ENCODE measurements at regions not wholly inside any gene's neighbourhood (a gene's known extent, or its start where the extent isn't known, plus 50 kb on each side); places are given as distances from the start of the nearest gene placed in this dataset.

- no peak for DNase-seq
These were observed 144.1 kb upstream of the GIMD1 start for GRCh38 chr4:106512706-106513105.

GRCh38 chr4:106507440-106507839 is 138.9 kb upstream of the GIMD1 start:
- DNase-seq: no peak

GRCh38 chr4:106503116-106504050 is 134.8 kb upstream of the GIMD1 start:
- DNase-seq: no peak

GRCh38 chr4:106502106-106502699 is 133.6 kb upstream of the GIMD1 start:
- DNase-seq: peak; percentile 64

- DNase-seq: peak; percentile 27
These were observed 128.7 kb upstream of the GIMD1 start for GRCh38 chr4:106497271-106497670.

- no peak for DNase-seq
These were observed 127.5 kb upstream of the GIMD1 start for GRCh38 chr4:106496061-106496460.

- peak; percentile 55 for DNase-seq
These were observed 126.9 kb upstream of the GIMD1 start for GRCh38 chr4:106495476-106495875.

GRCh38 chr4:106494066-106494465 is 125.5 kb upstream of the GIMD1 start:
- DNase-seq: peak; percentile 88

- peak; percentile 24 for DNase-seq
These were observed 124.5 kb upstream of the GIMD1 start for GRCh38 chr4:106493086-106493485.

GRCh38 chr4:106486533-106486932 is 118.0 kb upstream of the GIMD1 start:
- no peak for DNase-seq

- no peak for DNase-seq
These were observed 113.2 kb upstream of the GIMD1 start for GRCh38 chr4:106481801-106482200.

GRCh38 chr4:106478152-106478551 is 109.6 kb upstream of the GIMD1 start:
- no peak for DNase-seq

- DNase-seq: no peak
These were observed 108.2 kb upstream of the GIMD1 start for GRCh38 chr4:106476741-106477140.

- DNase-seq: no peak
These were observed 104.9 kb upstream of the GIMD1 start for GRCh38 chr4:106473515-106473914.

- no peak for DNase-seq
These were observed 102.6 kb upstream of the GIMD1 start for GRCh38 chr4:106471151-106471550.

GRCh38 chr4:106463622-106464021 is 95.0 kb upstream of the GIMD1 start:
- no peak for DNase-seq

- DNase-seq: no peak
These were observed 86.0 kb upstream of the GIMD1 start for GRCh38 chr4:106454581-106454980.

- DNase-seq: no peak
These were observed 85.4 kb upstream of the GIMD1 start for GRCh38 chr4:106454021-106454420.

- DNase-seq: no peak
These were observed 82.5 kb upstream of the GIMD1 start for GRCh38 chr4:106451091-106451490.

- peak; percentile 43 for DNase-seq
These were observed 81.7 kb upstream of the GIMD1 start for GRCh38 chr4:106450249-106450648.

GRCh38 chr4:106444557-106444956 is 76.0 kb upstream of the GIMD1 start:
- peak; percentile 34 for DNase-seq

- no peak for DNase-seq
These were observed 62.2 kb upstream of the GIMD1 start for GRCh38 chr4:106430797-106431196.

GRCh38 chr4:106429885-106430284 is 61.3 kb upstream of the GIMD1 start:
- no peak for DNase-seq

- DNase-seq: no peak
These were observed 57.5 kb upstream of the GIMD1 start for GRCh38 chr4:106426069-106426468.

Data from fibroblast of skin of back (primary cell).